DND-41 (cell line): ENCODE measurements at regions not wholly inside any gene's neighbourhood (a gene's known extent, or its start where the extent isn't known, plus 50 kb on each side); places are given as distances from the start of the nearest gene placed in this dataset.

Source experiments
- ATAC-seq: fragments of 200-7000 bp; cut with Tn5 transposase; 3 replicates; pipeline ENCODE4 v1.9.1; 2021; ENCODE audit warnings: low read depth; ENCODE audit not compliant: insufficient read depth
- DNase-seq: peaks from one replicate; pipeline ENCODE4 v3.0.0-alpha.2; 2020
- H2AFZ ChIP-seq: 2 replicates; pipeline ENCODE4 v1.6.0; 2012; ENCODE audit warnings: low read depth, low read length
- H3K27ac ChIP-seq: 2 replicates; pipeline ENCODE4 v1.5.1; 2012; ENCODE audit warnings: low read length, inconsistent platforms
- H3K27me3 ChIP-seq: fragments of 200-600 bp; sonication (generic); 2 replicates; pipeline ENCODE4 v1.6.0; 2012; ENCODE audit warnings: low read length, mild to moderate bottlenecking, inconsistent platforms; ENCODE audit not compliant: insufficient read depth, poor library complexity
- H3K36me3 ChIP-seq: 2 replicates; pipeline ENCODE4 v1.5.1; 2012; ENCODE audit warnings: low read length, inconsistent platforms; ENCODE audit not compliant: insufficient read depth
- H3K4me1 ChIP-seq: 2 replicates; pipeline ENCODE4 v1.5.1; 2012; ENCODE audit warnings: mild to moderate bottlenecking, low read length; ENCODE audit not compliant: insufficient read depth
- H3K4me2 ChIP-seq: 2 replicates; pipeline ENCODE4 v1.6.0; 2012; ENCODE audit warnings: mild to moderate bottlenecking, moderate library complexity, low read length, inconsistent platforms; ENCODE audit not compliant: insufficient read depth
- H3K4me3 ChIP-seq, 2 experiments: fragments of 200-600 bp in 1 of 2; shearing (Covaris generic) in 1 of 2; 2 replicates each; pipeline ENCODE4 v1.5.1; 2012 to 2016; ENCODE audit warnings: inconsistent platforms in 2 of 2, low read length in 2 of 2, mild to moderate bottlenecking in 2 of 2, low read depth in 1 of 2, moderate library complexity in 1 of 2
- H3K79me2 ChIP-seq: 2 replicates; pipeline ENCODE4 v1.6.0; 2012; ENCODE audit warnings: low read length, inconsistent platforms; ENCODE audit not compliant: insufficient read depth
- H3K9ac ChIP-seq: 2 replicates; pipeline ENCODE4 v1.6.0; 2012; ENCODE audit warnings: low read depth, mild to moderate bottlenecking, inconsistent platforms, low read length, moderate library complexity
- H3K9me3 ChIP-seq: 2 replicates; pipeline ENCODE4 v1.5.1; 2012; ENCODE audit warnings: low read length, moderate library complexity, mild to moderate bottlenecking, inconsistent platforms; ENCODE audit not compliant: insufficient read depth, severe bottlenecking
- H4K20me1 ChIP-seq: 2 replicates; pipeline ENCODE4 v1.6.0; 2012; ENCODE audit warnings: low read length; ENCODE audit not compliant: insufficient read depth
- CTCF ChIP-seq: IDR thresholded peaks from 2 replicates; pipeline ENCODE4 v1.5.1; 2012; ENCODE audit warnings: borderline replicate concordance, low read length, moderate library complexity, mild to moderate bottlenecking; ENCODE audit not compliant: poor library complexity, severe bottlenecking; ENCODE audit errors: extremely low read depth
- EZH2 ChIP-seq: IDR thresholded peaks from 3 replicates; pipeline ENCODE4 v1.6.1; 2012; ENCODE audit warnings: borderline replicate concordance, low read depth, mild to moderate bottlenecking, moderate library complexity, low read length, inconsistent platforms; ENCODE audit not compliant: severe bottlenecking

- DNase-seq, result no peak
- no peaks in the 10 kb centered on the region for H3K4me1 ChIP-seq
- H2AFZ ChIP-seq, result no peak overlapping the region
- no peaks in the 10 kb centered on the region for H3K27me3 ChIP-seq
- no peaks in the 10 kb centered on the region for H3K79me2 ChIP-seq
- no peaks in the 10 kb centered on the region for H4K20me1 ChIP-seq
- H3K9me3 ChIP-seq, result peaks cover 4% of the 10 kb centered on the region
- TF ChIP-seq EZH2 (no peak), CTCF (no peak)
- no peak for ATAC-seq
- H3K9ac ChIP-seq, result no peak overlapping the region
- no peak overlapping the region for H3K4me2 ChIP-seq
- no peaks in the 10 kb centered on the region for H3K36me3 ChIP-seq
- no peak overlapping the region for H3K27ac ChIP-seq
- no peak overlapping the region for H3K4me3 ChIP-seq
Measured at GRCh38 chr13:33381180-33381579, 95.6 kb upstream of the STARD13 start.

- no peaks in the 10 kb centered on the region for H3K27me3 ChIP-seq
- no peaks in the 10 kb centered on the region for H3K4me1 ChIP-seq
- peaks cover 4% of the 10 kb centered on the region for H3K9me3 ChIP-seq
- H2AFZ ChIP-seq, result no peak overlapping the region
- no peaks in the 10 kb centered on the region for H3K79me2 ChIP-seq
- H3K9ac ChIP-seq, result no peak overlapping the region
- H3K27ac ChIP-seq, result no peak overlapping the region
- TF ChIP-seq EZH2 (no peak), CTCF (no peak)
- no peak overlapping the region for H3K4me2 ChIP-seq
- H3K36me3 ChIP-seq, result no peaks in the 10 kb centered on the region
- DNase-seq (no peak), ATAC-seq (no peak)
- no peaks in the 10 kb centered on the region for H4K20me1 ChIP-seq
- no peak overlapping the region for H3K4me3 ChIP-seq
Measured at GRCh38 chr13:33381906-33382305, 96.4 kb upstream of the STARD13 start.

- H3K9me3 ChIP-seq, result peaks cover 4% of the 10 kb centered on the region
- ATAC-seq (no peak), DNase-seq (no peak)
- H4K20me1 ChIP-seq, result no peaks in the 10 kb centered on the region
- no peak overlapping the region for H3K4me3 ChIP-seq
- H3K9ac ChIP-seq, result no peak overlapping the region
- H2AFZ ChIP-seq, result no peak overlapping the region
- H3K27ac ChIP-seq, result no peak overlapping the region
- no peak overlapping the region for H3K4me2 ChIP-seq
- no peaks in the 10 kb centered on the region for H3K36me3 ChIP-seq
- no peaks in the 10 kb centered on the region for H3K4me1 ChIP-seq
- H3K79me2 ChIP-seq, result no peaks in the 10 kb centered on the region
- H3K27me3 ChIP-seq, result no peaks in the 10 kb centered on the region
- no peak for TF ChIP-seq EZH2
- no peak for TF ChIP-seq CTCF
Measured at GRCh38 chr13:33383724-33384577, 98.4 kb upstream of the STARD13 start.
